ENCODE measurements at regions not wholly inside any gene's neighbourhood (a gene's known extent, or its start where the extent isn't known, plus 50 kb on each side); places are given as distances from the start of the nearest gene placed in this dataset.

DNA sequence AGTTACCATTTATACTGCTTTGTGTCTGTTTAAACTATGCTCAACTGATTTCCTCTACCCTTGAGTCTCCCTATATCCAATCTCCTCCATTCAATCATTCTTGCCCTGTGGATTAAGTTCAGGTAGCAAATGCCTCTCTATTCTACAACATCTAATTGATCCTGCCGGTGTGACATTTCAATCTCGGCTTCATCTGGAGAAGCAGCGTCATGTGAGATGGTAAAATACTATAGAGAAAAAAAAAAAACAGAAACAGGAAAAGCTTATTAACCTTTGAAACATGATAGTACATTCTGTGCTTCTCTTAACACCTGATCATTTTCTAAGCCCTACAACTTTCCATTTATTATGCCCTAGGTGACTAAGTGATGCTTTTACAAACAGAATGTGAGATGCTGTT, 89.4 kb downstream of the KCTD12 start:
- dilution Hi-C loops (cut with MboI; ENCODE audit: extremely low pct_ligation_motif_present, low sequenced_read_pairs) = no loop called here
- no peaks in the 10 kb centered on the region for H3K79me2 ChIP-seq (ENCODE audit: control insufficient read depth, insufficient read depth, low read length)
- TF ChIP-seq MAX (IDR thresholded peaks at IDR 0.05; ENCODE audit: insufficient read depth, insufficient read length) = no peak
- ChIA-PET CTCF (interaction anchor here (0.9 kb wide), 1 partner anchor 88 kb away, joined by 3 read pairs; no protein-coding TSS in a partner anchor), POLR2A (no interaction called here)
- H3K9me3 ChIP-seq (replicated peaks; ENCODE audit: control insufficient read depth, insufficient read depth, low read length) = no peaks in the 10 kb centered on the region
- H3K9ac ChIP-seq (replicated peaks; ENCODE audit: extremely low read depth, insufficient read depth, low read length) = no peak overlapping the region
- H3K4me1 ChIP-seq (ENCODE audit: control insufficient read depth, extremely low read depth, insufficient read depth, low read length) = peaks cover 14% of the 10 kb centered on the region
- H3K36me3 ChIP-seq (ENCODE audit: control insufficient read depth in 2 of 2, extremely low read depth in 1 of 2, insufficient read depth in 2 of 2, low read length in 2 of 2) = no peaks in the 10 kb centered on the region
- H3K4me2 ChIP-seq (ENCODE audit: insufficient read depth, low read length) = no peak overlapping the region
- H3K4me3 ChIP-seq (replicated peaks in 1 of 3; ENCODE audit: insufficient read depth in 1 of 3, low read depth in 1 of 3, low read length in 3 of 3) = no peak overlapping the region
- intact Hi-C loops (cut with micrococcal nuclease) = loop anchor here (5.0 kb wide), 1 partner anchor 75 kb away; no protein-coding TSS in a partner anchor
- no peaks in the 10 kb centered on the region for H3K27me3 ChIP-seq (ENCODE audit: control insufficient read depth in 2 of 2, insufficient read depth in 2 of 2, low read length in 2 of 2)
- no peak for FAIRE-seq
- no peaks in the 10 kb centered on the region for H3K9me1 ChIP-seq (replicated peaks; ENCODE audit: control insufficient read depth, extremely low read depth, insufficient read depth, low read length)
- no peak overlapping the region for H2AFZ ChIP-seq (ENCODE audit: low read depth, low read length)
- no TSS peak for BruUV-seq (replicated peaks)
- H4K20me1 ChIP-seq (replicated peaks; ENCODE audit: control insufficient read depth, extremely low read depth, insufficient read depth, low read length) = no peaks in the 10 kb centered on the region
- no peak for DNase-seq (ENCODE audit: low read depth, low spot score)
- H3K27ac ChIP-seq (ENCODE audit: insufficient read depth, low read depth, low read length) = no peak overlapping the region

DNA sequence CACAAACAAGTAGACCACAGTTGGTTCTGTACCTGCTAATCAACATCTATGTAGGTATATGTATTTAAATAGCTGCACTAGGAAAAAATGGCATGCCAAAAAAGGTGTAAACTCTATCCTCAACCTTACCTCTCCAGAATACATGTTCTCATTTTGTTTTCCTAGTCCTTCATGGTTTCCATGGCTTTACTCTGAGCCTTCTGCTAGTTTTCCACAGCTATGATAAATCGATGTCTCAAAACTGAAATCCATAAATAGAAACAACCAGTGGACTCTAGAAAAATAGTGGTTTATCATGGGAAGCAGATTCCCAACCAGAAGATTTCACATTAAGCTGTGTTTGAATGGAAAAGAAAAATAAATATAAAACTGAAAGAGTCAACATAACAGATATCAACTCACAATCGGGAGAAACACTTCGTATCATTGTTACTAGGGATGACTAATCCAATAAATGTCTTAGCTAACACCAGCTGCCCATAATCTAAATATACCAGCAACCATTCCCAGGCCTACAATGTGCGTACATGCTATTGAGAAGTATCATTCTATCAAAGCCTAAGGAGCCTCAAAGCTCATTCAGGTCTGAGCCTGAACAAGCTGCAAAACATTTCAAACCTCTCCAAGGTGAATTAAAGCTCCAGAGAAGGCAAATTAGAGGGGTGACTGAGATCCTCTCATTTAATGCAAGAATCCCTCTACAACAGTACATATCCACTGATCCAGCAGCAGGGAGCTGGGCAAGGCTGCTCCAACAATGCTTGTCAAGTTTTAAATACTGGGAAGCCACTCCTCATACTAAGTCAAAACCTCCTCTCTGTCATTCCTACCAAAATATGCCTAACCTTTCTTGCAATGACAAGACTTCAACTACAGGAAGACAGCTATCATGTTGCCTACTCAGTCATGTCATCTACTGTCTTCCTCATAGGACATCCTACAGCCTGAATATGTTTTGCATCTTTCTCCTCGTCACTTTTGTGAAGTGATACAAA, 90.2 kb downstream of the KCTD12 start:
- H3K4me2 ChIP-seq (ENCODE audit: insufficient read depth, low read length) = no peak overlapping the region
- CTCF ChIA-PET = interaction anchor here (0.9 kb wide), 1 partner anchor 89 kb away, joined by 3 read pairs; no protein-coding TSS in a partner anchor
- no peak overlapping the region for H3K9ac ChIP-seq (replicated peaks; ENCODE audit: extremely low read depth, insufficient read depth, low read length)
- H2AFZ ChIP-seq (ENCODE audit: low read depth, low read length) = no peak overlapping the region
- H3K4me3 ChIP-seq (replicated peaks in 1 of 3; ENCODE audit: insufficient read depth in 1 of 3, low read depth in 1 of 3, low read length in 3 of 3) = no peak overlapping the region
- no peaks in the 10 kb centered on the region for H4K20me1 ChIP-seq (replicated peaks; ENCODE audit: control insufficient read depth, extremely low read depth, insufficient read depth, low read length)
- H3K9me3 ChIP-seq (replicated peaks; ENCODE audit: control insufficient read depth, insufficient read depth, low read length) = no peaks in the 10 kb centered on the region
- no peaks in the 10 kb centered on the region for H3K36me3 ChIP-seq (ENCODE audit: control insufficient read depth in 2 of 2, extremely low read depth in 1 of 2, insufficient read depth in 2 of 2, low read length in 2 of 2)
- H3K27me3 ChIP-seq (ENCODE audit: control insufficient read depth in 2 of 2, insufficient read depth in 2 of 2, low read length in 2 of 2) = no peaks in the 10 kb centered on the region
- FAIRE-seq = no peak
- POLR2A ChIA-PET = no interaction called here
- intact Hi-C loops (cut with micrococcal nuclease) = loop anchor here (5.0 kb wide), 1 partner anchor 74 kb away; no protein-coding TSS in a partner anchor
- no peak overlapping the region for H3K27ac ChIP-seq (ENCODE audit: insufficient read depth, low read depth, low read length)
- dilution Hi-C loops (cut with MboI; ENCODE audit: extremely low pct_ligation_motif_present, low sequenced_read_pairs) = no loop called here
- no TSS peak for BruUV-seq (replicated peaks)
- H3K4me1 ChIP-seq (ENCODE audit: control insufficient read depth, extremely low read depth, insufficient read depth, low read length) = peaks cover 20% of the 10 kb centered on the region
- peak; percentile 57 for DNase-seq (ENCODE audit: low read depth, low spot score)
- no peaks in the 10 kb centered on the region for H3K79me2 ChIP-seq (ENCODE audit: control insufficient read depth, insufficient read depth, low read length)
- no peaks in the 10 kb centered on the region for H3K9me1 ChIP-seq (replicated peaks; ENCODE audit: control insufficient read depth, extremely low read depth, insufficient read depth, low read length)
- TF ChIP-seq MYC (IDR thresholded peaks at IDR 0.05; ENCODE audit: low read depth, low read length) (no peak), GATA2 (IDR thresholded peaks at IDR 0.05; ENCODE audit: insufficient read depth, insufficient read length, low read depth, low read length) (no peak), FOS (IDR thresholded peaks at IDR 0.05; ENCODE audit: borderline replicate concordance, insufficient read depth, low read length) (no peak), POLR2AphosphoS5 (IDR thresholded peaks at IDR 0.05; ENCODE audit: insufficient read depth, low read depth, low read length) (no peak), POLR2A (IDR thresholded peaks at IDR 0.05; ENCODE audit: low read depth, low read length) (no peak), CTCF (IDR thresholded peaks at IDR 0.05; ENCODE audit: extremely low read depth in 1 of 2, insufficient read depth in 1 of 2, low read depth in 1 of 2, low read length in 2 of 2) (no peak), EZH2 (IDR thresholded peaks at IDR 0.05; ENCODE audit: borderline replicate concordance, low read depth, low read length, severe bottlenecking) (no peak), JUN (IDR thresholded peaks at IDR 0.05; ENCODE audit: borderline replicate concordance, insufficient read depth, insufficient read length, low read depth) (no peak), MAX (IDR thresholded peaks at IDR 0.05; ENCODE audit: insufficient read depth, insufficient read length) (no peak)

All from endothelial cell of umbilical vein (primary cell).